ENCODE measurements at regions not wholly inside any gene's neighbourhood (a gene's known extent, or its start where the extent isn't known, plus 50 kb on each side); places are given as distances from the start of the nearest gene placed in this dataset.

DNA sequence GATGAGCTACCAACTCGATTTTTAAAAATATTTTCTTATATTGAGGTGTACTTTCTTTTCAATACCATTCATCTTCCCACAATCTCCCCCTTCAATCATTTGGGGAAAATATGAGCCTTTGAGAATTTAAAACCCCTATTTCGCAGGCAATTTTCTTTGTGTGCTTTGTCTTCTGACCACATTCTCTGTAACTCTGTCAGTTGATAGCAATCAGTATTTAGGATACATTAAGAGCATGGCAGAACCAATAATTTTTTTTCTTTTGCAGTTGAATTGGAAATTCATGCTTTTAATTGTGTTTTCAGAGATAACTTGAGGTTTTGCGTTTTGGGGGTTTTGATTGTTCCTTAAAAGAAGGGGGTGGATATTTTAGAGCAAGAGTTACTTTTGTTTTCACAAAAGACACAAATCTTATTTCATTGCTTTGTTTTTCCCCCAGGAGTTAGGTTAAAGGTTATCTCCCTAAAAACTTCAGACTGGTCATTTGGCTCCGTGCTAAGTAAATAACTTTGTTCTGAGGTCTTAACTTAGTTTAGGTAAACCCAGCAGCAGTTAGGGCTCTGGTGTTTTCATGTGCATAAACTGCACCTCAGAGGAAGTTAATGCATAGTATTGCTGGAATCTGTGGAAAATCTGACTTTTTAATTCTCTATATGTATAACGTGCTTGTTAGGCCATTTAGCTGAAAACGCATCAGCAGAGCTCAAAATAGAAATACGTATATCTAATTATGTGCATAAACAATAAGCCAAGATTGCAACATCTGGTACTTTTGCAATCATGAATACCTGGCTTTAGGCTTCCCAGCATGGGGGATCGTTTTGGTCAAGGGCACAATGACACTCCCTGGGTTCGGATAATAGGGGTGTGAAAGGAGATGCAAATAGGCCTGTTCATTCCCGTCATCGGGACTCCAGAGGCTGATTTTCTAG is 676.4 kb upstream of the ANKRD30A start:
- TF ChIP-seq, protein P1, sequence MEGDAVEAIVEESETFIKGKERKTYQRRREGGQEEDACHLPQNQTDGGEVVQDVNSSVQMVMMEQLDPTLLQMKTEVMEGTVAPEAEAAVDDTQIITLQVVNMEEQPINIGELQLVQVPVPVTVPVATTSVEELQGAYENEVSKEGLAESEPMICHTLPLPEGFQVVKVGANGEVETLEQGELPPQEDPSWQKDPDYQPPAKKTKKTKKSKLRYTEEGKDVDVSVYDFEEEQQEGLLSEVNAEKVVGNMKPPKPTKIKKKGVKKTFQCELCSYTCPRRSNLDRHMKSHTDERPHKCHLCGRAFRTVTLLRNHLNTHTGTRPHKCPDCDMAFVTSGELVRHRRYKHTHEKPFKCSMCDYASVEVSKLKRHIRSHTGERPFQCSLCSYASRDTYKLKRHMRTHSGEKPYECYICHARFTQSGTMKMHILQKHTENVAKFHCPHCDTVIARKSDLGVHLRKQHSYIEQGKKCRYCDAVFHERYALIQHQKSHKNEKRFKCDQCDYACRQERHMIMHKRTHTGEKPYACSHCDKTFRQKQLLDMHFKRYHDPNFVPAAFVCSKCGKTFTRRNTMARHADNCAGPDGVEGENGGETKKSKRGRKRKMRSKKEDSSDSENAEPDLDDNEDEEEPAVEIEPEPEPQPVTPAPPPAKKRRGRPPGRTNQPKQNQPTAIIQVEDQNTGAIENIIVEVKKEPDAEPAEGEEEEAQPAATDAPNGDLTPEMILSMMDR (IDR thresholded peaks at IDR 0.05; ENCODE audit: low read depth, low read length) = no peak
- no peak for TF ChIP-seq EZH2phosphoT487 (IDR thresholded peaks at IDR 0.05; ENCODE audit: low read depth)

All from OCI-LY3 (cell line).